GM19239 (cell line): ENCODE measurements at regions not wholly inside any gene's neighbourhood (a gene's known extent, or its start where the extent isn't known, plus 50 kb on each side); places are given as distances from the start of the nearest gene placed in this dataset.

Experiments
- DNase-seq: peaks from one replicate; pipeline ENCODE4 v3.0.0; 2011; ENCODE audit warnings: low spot score; ENCODE audit not compliant: insufficient read length
- FAIRE-seq: peaks from 2 replicates; lab custom pipeline; 2011; peaks lifted over from hg19 to GRCh38; lab: Jason Lieb, UNC

DNA sequence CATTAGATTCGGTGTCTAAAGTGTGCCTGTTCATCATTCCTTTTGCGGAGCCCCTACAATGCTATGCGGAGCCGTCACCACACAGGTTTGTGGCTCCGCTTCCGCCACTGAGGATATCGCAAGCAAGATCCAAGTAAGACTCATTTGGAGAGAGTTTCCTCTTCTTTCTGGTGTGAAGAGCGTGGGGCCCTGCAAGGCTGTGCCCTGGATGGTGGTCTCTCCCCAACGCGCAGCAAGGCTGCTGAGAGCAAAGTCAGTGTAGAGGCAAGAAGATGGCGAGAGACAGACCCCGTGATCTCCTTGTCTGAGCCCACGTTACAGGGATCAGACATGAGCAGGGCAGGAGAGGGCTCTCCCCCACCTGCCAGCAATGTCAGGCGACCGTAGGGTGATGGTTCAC lies 96.3 kb upstream of the AFDN start:
- no peak for DNase-seq

DNA sequence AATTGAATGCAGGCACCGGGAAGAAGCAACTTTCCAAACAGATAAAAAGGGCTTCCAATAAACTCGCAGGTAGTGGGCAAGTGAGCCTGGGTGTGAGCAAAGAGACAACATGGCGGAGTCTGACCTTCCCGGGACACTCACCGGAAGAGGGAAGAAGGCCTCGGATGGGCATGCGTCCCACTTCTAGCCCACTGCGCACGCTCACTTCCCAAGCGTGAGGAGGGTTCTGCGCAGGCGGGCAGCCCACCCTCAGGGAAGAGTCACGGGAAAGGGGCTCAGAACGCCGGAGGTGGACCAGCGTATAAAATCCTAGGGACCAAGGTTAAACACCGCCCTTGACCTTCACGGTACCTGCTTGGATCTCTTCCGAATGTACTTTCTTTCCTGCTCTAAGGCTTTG lies 95.5 kb upstream of the AFDN start:
- DNase-seq, result no peak
- FAIRE-seq, result no peak

More for the DNA sequence above, 96.3 kb upstream of the AFDN start:
- no peak for FAIRE-seq

DNA sequence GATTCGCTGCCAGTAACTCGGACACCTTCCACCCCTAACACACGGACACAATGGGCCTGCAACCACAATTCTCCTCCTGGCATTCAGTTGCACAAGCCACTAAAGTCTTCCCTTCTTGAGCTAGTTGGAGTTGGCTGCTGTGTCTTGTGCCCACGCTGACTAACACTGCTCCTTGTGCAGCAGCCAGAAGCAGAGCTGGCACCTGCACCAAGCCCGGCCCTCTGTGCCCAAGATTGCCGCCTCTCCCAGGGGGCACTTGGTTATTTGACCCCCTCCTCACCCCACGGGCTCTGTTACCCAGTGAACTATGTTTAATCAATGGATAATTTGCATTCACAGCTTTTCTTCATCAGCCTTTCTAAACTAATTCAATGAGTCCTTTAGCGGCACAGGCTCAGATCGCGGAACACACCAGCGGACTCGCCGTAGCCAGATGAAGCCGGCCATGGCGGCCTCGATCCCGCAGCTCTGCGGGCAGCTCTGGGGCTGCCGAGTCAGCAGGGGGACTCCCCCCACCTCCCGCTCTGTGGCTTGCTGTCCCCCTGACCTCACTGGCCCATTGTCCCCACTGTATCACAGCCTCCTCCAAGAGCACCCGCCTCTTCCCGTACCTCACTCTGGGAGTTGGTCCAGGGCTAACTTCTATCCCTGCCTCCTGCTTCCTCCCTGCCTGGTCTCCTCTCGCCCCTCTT lies 94.8 kb upstream of the AFDN start:
- no peak for FAIRE-seq
- DNase-seq, result no peak

DNA sequence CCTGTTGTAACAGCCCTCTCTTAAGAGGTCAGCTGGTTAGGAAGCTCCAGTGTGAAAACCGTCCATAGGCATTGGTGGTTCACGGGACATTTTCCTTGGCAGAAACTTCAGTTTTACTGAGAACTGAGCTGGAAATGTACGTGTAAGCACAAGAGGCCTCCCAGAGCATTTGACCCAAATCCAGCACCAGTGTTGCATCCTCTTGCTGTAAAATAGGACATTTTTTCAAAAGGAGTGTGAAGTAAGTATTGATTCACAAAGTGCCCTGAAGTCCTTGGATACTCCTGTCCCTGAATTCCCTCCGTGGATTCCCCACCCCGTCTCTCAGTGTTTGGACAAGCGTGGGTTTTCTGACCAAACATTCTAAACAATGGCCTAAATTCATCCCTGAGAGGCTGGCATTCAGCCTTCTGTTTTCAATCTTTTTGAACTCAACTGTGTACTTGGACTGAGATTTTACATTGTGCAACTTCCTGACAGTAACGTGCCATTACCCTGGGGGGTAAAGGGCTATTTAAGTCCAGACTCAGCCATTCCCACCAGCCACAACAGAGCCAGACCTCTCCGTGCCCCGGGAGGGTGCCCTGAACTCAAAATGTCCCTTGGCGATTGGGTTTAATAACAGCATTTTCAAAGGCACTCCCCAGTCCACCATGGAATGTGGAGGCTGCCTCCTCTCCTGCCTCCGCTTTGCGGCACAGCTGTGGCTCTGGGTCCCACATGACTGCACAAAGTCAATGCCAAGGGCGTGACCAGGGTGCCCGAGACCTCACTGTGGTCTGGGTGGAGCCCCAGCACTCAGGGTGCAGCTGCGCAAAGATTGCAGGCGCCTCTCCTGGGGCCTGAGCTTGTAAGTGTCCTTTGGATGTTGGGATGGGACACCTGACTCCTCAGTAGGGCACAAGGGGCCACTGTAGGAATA lies 92.7 kb upstream of the AFDN start:
- DNase-seq (no peak), FAIRE-seq (no peak)

DNA sequence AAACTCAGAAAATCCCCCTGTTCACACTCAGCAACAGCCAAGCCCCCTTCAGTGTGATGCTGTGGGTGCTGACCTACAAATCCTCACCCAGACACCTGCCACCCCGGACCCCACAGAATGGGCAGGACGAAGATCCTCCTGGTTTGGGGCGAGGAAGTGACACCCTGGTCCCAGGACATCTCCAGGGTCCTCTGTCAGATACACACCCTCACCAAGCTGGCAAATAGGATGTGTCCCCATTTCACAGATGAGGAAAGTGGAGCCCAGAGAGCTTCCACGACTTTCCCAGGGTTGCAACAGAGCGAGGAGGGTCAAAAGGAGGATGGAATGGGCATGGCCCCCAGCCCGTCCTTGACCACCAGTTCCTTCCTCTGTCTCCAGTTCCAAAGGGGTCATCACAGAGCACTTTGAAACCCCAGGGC lies 92.0 kb upstream of the AFDN start:
- no peak for FAIRE-seq
- no peak for DNase-seq

DNA sequence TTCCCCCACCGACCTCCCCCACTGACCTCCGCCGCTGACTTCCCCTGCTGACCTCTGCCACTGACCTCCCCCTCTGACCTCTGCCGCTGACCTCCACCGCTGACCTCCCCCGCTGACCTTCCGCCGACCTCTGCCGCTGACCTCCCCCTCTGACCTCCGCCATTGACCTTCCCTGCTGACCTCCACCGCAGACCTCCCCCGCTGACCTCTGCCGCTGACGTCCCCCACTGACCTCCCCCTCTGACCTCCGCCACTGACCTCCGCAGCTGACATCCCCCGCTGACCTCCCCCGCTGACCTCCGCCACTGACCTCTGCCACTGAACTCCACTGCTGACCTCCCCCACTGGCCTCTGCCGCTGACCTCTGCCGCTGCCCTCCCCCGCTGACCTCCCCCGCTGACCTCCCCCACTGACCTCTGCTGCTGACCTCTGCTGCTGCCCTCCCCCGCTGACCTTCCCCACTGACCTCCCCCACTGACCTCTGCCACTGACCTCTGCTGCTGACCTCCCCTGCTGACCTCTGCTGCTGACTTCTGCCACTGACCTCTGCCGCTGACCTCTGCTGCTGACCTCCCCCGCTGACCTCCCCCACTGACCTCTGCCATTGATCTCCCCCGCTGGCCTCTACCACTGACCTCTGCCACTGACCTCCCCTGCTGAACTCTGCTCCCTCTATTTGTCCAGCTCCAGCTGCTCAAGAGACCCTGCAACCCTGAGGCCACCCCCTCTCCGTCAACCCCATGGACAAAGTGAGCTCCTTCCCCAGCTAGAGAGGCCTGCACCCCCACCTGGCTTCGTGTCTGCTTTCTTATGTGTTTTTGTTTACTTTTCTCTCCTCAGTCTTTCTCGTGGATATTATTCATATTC lies 91.4 kb upstream of the AFDN start:
- FAIRE-seq, result no peak
- no peak for DNase-seq

DNA sequence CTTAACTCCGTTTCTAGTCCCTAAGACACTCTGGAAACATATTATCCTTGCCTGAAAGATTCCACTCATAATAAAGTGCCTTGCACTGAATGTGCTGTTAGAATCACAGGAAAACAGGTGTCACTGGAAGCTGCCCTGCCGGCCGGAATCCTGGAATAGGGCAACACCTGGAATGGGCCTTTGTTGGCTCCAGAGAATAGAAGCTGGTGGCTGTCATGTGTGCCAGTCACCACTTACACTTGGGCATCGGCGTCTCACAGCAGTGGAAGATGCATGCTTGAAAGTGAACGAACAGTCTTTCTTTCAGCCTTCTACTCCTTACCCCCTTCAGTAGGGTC lies 90.8 kb upstream of the AFDN start:
- no peak for DNase-seq
- no peak for FAIRE-seq

DNA sequence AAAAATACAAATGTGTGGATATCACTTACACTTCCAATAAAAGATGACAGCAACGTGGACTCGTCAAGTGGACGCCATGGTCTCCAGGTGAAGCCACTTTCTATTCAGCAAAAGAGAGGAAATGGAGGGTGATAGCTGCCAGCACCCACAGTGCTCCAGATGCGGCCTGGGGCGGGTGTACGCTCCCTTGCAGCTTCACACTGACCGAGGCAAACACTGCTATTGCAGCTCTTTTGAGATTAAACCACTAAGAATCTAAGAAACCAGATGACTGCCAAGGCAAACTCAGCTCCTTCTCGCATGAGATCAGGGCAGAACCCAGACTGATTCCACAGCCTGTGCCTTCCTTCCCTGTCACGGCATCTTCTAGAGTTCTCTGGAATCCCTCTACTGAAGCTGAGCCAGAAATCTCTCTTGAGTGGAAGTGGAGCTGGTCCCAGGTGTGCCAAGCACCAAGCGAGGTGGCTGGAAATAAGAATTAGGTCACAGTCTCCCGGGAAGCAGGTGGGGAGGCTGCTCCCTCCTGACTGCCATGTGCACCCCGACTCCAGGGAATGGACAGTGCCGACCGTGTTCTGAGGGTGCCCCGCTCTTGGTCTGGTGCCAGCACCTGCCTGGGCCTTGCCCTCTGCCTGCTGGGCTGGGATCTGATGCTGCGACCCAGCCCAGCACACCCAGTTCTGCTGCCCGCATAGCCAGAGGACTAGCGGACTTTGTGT lies 90.1 kb upstream of the AFDN start:
- DNase-seq, result no peak
- no peak for FAIRE-seq

DNA sequence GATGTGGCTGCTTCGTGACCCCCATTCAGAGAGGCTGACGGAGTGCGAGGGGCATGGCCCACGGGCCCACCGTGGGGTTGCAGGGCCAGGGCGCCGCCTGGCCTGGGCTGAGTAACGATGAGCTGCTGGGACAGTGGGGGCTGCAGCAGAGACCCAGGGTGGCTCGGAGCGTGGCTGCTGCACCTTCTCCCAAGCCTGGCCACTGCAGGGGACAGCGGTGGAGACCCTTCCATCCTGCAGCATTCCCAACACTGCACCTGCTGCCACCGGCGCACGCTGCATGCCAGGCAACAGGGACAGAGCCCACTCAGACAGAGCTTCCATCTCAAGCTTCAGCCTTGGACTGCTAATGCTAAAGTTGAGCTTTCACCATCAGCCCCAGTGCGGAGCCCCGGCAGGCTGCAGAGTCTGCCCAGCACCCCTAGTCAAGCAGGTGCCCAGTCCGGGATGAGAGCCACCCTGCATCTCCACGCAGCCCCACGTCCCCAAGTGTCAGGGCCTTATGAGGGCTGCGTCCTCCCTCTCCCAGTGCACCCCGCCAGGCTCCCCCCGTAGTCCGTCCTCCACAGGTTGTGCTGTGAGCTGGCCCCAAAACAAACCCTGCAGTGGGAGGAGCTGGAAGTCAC lies 89.4 kb upstream of the AFDN start:
- DNase-seq, result no peak
- no peak for FAIRE-seq

DNA sequence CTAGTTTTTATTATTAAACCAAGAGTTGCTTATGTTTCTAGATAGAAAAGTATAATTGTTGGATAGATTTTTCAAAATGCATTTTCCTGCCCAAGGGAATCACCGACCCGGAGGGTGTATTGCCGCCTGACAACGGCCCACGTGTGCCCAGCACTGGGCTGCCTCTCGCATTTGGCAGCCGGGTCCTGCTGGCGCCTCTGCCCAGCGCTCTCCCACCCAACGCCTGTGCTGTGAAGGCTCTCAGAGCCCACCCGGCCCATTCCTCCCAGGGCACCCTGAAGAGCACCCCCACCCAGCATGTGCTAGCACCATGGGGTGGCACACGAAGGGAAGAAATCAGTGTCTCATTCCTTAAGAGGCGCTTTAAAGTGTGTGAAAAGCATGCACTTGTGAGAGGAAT lies 88.3 kb upstream of the AFDN start:
- FAIRE-seq (no peak), DNase-seq (no peak)

DNA sequence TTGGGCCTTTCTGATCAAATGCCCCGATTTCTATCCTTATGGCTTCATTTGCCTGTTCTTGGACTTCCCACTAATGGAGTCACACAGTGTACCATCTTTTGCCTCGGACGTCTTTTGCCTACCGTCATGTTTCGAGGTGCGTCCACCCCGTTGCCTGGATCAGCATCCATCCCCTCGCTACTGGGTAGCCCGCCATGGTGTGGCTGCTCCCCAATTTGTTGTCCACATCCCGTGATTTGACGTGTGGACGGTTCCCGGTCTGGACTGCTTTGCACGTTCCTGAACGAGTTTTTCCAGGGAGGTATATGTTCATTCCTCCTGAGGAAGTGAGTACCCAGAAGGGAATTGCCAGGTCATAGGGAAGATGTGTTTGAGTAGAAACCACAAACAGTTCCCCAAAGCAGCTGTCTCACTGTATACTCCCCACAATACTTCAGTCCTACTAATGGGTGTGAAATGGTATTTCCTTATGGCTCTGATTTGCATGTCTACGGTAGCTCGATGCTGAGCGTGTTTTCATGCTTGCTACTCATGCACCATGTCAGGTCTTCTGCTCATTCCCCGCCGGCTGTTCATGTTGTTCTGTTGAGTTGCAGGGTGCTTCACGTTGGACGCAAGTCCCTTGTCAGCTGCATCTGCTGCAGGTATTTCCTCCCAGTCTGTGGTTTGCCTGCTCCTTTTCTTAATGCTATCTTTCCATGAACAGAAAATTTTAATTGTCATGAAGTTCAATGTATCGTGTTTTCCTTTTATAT lies 86.8 kb upstream of the AFDN start:
- no peak for FAIRE-seq
- DNase-seq, result no peak

DNA sequence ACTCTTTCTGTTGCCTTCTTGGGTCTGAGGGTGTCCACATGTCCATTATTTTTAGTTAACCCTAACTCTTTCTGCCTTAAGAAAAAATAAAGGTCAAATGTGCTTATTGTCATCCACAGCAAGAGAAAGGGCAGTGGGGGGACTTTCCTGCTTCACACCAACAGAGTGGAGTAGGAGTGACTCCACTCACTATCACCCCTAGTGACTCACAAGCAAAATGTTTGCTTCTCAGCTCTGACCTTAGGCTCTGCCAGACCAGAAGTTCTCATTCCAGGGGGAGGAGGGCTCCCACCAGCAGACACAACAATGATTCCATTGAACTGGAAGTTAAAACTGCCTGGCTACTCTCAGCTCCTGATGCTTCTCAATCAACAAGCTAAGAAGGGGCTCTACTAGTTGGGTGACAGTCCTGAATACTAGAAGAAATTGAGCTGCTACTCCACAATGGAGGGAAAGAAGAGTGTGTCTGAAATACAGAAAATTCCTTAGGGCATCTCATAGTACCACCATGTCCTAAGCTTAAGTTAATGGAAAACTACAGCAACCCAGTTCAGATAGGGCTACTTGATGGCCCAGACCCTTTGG lies 83.9 kb upstream of the AFDN start:
- no peak for DNase-seq
- no peak for FAIRE-seq

DNA sequence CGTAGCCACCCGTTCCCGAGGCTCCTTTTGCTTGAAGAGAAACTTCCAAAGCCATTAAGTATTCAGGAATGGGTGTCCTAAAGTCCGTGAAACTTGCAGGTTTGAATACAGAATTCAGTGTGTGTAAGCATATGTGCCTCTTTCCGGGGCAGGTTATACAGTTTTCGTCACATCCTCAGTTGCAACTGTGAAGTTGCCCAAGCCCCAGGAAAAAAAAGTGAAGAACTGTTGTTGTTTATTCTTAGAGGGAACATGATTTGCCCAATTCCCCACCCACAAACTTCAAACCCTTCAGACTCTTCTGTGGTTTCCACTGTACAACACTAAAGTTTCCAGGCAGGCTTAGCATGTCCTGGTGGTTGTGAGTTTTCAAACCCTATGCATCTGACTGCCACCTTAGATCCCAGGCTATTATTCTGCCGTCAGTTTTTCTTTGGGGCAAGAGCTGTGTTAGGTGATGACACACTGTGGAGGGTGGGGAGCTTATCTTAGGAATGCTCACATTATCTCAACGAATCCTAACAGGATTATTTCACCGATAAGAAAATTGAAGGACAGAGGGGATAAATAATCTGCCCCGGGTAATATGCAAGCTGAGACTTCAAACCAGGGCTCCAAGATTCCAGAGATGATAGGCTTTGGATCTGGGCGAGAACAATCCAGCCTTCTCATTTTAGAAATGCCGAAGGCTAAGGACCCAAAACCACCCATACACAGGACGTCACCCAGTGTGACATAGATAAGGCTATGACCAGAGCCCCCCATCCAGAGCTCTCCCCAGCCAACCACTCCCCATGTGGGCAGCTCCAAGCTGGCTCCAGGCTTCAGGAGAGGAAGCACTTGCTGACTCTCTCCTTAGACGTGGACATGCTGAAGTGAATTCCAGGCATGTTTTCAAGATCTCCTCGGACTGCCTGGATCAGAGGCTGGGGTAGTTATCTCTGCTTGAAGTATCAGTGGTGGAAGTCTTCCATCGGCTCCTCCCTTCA lies 81.7 kb upstream of the AFDN start:
- FAIRE-seq, result no peak
- DNase-seq, result no peak

DNA sequence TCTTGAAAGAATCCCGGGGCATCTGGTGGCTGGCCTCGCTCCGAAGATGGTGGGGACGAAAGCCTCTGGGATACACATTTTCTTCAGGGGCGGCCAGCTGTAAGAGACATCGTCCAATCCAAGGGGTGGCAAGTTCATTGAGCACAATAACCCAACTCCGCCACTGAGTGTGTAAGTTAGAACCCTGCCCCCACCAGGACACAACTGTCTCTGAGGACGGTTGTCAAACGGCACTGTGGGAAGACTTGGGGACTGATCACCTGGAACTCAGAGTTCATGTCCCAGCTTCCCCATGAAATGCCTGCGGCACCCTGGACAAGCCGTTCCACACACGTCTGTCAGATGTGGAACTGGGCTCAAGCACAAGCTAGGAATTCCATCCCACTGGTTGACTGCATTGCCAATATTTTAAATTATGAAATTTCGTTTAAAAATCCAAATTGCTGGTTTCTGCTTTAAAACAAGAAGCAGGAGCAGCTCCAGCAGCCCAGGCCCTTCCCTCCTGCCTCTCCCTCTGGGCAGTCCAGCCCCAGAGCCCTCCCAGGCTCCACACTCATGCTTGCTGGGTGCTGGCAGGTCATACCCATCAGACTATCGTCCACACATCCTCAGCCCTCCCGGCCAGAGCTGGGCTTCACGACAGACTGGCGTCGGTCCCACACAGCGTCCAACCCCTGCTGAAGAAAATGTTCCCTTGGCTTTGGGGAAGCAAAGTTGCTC lies 80.9 kb upstream of the AFDN start:
- DNase-seq (no peak), FAIRE-seq (no peak)

DNA sequence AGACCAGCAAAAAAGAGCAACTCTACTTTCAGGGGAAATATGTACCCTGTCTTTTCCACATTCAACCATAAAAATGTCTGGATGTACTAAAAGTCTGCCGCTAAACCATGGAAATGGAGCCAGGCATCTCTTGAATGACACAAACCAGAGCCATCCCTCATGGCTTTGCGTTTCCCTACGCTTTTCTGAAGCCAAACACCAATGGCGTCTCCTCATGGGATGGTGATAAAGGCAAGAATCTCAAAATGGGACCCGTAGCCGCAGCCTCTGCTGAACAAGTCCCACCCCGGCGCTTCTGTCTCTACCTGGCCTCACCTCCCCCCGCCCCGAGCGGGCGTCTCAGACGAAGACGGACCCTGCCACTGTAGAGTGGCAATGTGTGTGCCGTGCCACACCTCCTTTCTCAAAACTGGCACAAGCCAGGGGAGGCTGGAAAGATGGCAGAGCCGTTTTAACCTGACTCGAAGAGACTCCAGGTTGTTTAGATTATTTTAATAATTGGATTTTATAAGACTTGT lies 80.3 kb upstream of the AFDN start:
- FAIRE-seq, result no peak
- no peak for DNase-seq

DNA sequence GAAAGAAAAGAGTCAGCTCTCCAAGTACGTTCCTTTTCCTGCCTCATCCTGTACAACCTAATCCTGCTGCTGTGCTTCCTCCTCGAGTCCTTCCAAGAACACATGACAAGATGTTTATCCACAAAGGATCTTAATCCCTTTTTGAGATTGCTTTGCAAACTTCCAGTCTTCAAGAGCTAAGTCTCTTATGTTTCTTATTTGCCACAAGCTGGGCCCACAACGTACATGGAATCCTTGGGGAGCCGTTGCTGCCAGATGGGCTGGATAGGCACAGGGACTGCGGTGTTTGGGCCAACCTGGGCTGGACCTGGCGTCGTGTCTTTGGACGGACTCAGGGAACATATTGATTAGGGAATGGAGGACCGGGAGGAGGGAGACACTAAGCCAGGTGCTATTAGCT lies 79.7 kb upstream of the AFDN start:
- no peak for FAIRE-seq
- DNase-seq, result no peak

DNA sequence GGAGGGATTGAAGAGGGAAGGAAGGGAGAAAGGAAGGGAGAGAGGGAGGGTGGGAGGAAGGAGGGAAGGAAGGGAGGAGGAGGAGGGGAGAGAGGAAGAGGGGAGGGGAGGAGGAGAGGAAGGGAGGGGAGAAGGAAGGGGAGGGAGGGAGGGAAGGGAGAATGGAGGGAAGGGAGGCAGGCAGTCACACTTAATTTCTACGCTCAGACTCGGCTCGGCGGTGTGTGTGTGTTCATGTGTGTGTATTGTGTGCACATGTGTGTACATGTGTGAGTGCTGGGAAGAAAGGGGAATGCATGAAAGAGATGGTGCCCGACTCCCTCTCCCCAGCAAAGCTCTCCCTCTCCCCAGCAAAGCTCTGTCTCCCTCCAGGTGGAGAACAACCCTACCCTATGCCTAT lies 79.1 kb upstream of the AFDN start:
- FAIRE-seq, result no peak
- no peak for DNase-seq
